ENCODE measurements at regions not wholly inside any gene's neighbourhood (a gene's known extent, or its start where the extent isn't known, plus 50 kb on each side); places are given as distances from the start of the nearest gene placed in this dataset.
A peak's percentile ranks its signal among the peaks of the same experiment; 100 is the strongest.

DNA sequence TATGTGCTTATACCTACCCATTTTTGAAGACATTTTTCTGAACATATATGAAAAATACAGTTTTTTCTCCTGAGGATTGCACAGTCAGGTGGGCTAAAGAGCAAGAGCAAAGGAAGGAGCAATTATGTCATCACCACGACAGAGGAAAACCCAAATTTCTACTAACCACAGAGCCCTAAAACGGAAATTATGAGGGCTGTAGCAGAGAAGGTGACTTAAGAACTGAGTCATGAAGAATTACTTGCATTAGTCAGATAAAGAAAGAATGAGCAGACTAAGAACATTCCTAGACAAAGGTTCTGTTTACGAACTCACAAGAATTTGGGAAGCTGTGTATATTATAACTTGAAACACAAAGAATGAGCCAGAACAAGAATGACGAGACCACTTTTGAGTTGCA lies 974.4 kb downstream of the NXPH1 start:
- Histone ChIP-seq H3K27me3 (ENCODE audit: control insufficient read depth, insufficient read depth, low read length) (no peaks in the 10 kb centered on the region), H3K27ac (ENCODE audit: low read depth, low read length) (no peak overlapping the region), H3K4me3 (ENCODE audit: low read depth, low read length) (no peak overlapping the region), H3K9me3 (ENCODE audit: control insufficient read depth, insufficient read depth, low read length) (peaks cover 7% of the 10 kb centered on the region)
- ChIA-PET CTCF (no interaction called here), POLR2A (no interaction called here)
- no peak for TF ChIP-seq CTCF (IDR thresholded peaks at IDR 0.05; ENCODE audit: low read depth, low read length)
- DNase-seq (ENCODE audit: low read depth, low spot score) = no peak

GRCh38 chr7:9453521-9453920 lies 1020.1 kb downstream of the NXPH1 start:
- DNase-seq (ENCODE audit: low read depth, low spot score) = no peak
- no peak for TF ChIP-seq CTCF (IDR thresholded peaks at IDR 0.05; ENCODE audit: low read depth, low read length)
- H3K4me3 ChIP-seq (ENCODE audit: low read depth, low read length) = no peak overlapping the region
- H3K9me3 ChIP-seq (ENCODE audit: control insufficient read depth, insufficient read depth, low read length) = no peaks in the 10 kb centered on the region; the same call in 1 of the 2 replicates
- no peaks in the 10 kb centered on the region for H3K27me3 ChIP-seq (ENCODE audit: control insufficient read depth, insufficient read depth, low read length)
- ChIA-PET CTCF (no interaction called here), POLR2A (no interaction called here)
- H3K27ac ChIP-seq (ENCODE audit: low read depth, low read length) = no peak overlapping the region

GRCh38 chr7:9488555-9488954 lies 1055.1 kb downstream of the NXPH1 start:
- ChIA-PET POLR2A (no interaction called here), CTCF (no interaction called here)
- no peak for TF ChIP-seq CTCF (IDR thresholded peaks at IDR 0.05; ENCODE audit: low read depth, low read length)

DNA sequence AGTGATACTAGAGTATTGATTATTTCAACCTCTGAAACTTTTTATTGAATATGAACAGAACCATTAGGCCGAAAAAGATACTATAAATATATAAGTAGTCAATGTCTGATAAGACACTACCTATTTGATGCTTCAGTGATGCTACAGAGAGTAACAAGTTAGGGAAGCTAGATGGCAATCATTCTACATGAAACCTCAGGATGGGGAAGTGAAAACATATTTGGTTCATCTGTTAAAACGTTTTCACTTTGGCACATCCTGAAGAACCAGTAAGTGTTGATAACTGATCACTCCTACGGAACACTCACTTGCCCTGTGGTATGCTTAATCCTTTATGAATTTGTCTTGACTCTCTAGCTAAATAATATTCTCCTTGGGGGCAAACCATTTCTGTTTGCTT lies 1064.9 kb downstream of the NXPH1 start:
- CTCF ChIA-PET = no interaction called here
- TF ChIP-seq CTCF (IDR thresholded peaks at IDR 0.05; ENCODE audit: low read depth, low read length) = no peak
- no peak overlapping the region for H3K4me3 ChIP-seq (ENCODE audit: low read depth, low read length)
- DNase-seq (ENCODE audit: low read depth, low spot score) = no peak
- H3K9me3 ChIP-seq (ENCODE audit: control insufficient read depth, insufficient read depth, low read length) = peaks cover 4% of the 10 kb centered on the region
- H3K27ac ChIP-seq (ENCODE audit: low read depth, low read length) = no peak overlapping the region
- POLR2A ChIA-PET = no interaction called here
- H3K27me3 ChIP-seq (ENCODE audit: control insufficient read depth, insufficient read depth, low read length) = no peaks in the 10 kb centered on the region

More at GRCh38 chr7:9488555-9488954, 1055.1 kb downstream of the NXPH1 start:
- Histone ChIP-seq H3K4me3 (ENCODE audit: low read depth, low read length) (no peak overlapping the region), H3K27ac (ENCODE audit: low read depth, low read length) (no peak overlapping the region), H3K27me3 (ENCODE audit: control insufficient read depth, insufficient read depth, low read length) (no peaks in the 10 kb centered on the region), H3K9me3 (ENCODE audit: control insufficient read depth, insufficient read depth, low read length) (peaks cover 4% of the 10 kb centered on the region)
- DNase-seq (ENCODE audit: low read depth, low spot score) = peak; percentile 6

- TF ChIP-seq CTCF (IDR thresholded peaks at IDR 0.05; ENCODE audit: low read depth, low read length) = no peak
- DNase-seq (ENCODE audit: low read depth, low spot score) = no peak
- no peak overlapping the region for H3K4me3 ChIP-seq (ENCODE audit: low read depth, low read length)
- POLR2A ChIA-PET = no interaction called here
- CTCF ChIA-PET = no interaction called here
- 0 out of 2 replicates have a peak, but pooled peaks cover 2% of the 10 kb centered on the region for H3K9me3 ChIP-seq (ENCODE audit: control insufficient read depth, insufficient read depth, low read length)
- H3K27ac ChIP-seq (ENCODE audit: low read depth, low read length) = no peak overlapping the region
- H3K27me3 ChIP-seq (ENCODE audit: control insufficient read depth, insufficient read depth, low read length) = no peaks in the 10 kb centered on the region
Measured at GRCh38 chr7:9502269-9502668, 1068.9 kb downstream of the NXPH1 start.

All from AG04450 (cell line).